K562 (cell line): ENCODE measurements at regions not wholly inside any gene's neighbourhood (a gene's known extent, or its start where the extent isn't known, plus 50 kb on each side); places are given as distances from the start of the nearest gene placed in this dataset.

Source experiments
- ATAC-seq: fragments of 200-7000 bp; cut with Tn5 transposase; 3 replicates; pipeline ENCODE4 v1.9.1; 2020; ENCODE audit warnings: moderate library complexity
- BruUV-seq: library from RNA; stranded (reverse); fragments of 400-500 nt; replicated peaks from 2 replicates; lab custom pipeline; 2021; lab: Mats Ljungman, UMichigan
- CTCF ChIA-PET: fragments of 300-600 bp; formaldehyde crosslinking; extraction: SDS; loops from one replicate; lab custom pipeline; 2021; ENCODE audit warnings: low intra/inter-chr PET ratio; lab: Yijun Ruan, JAX
- POLR2A ChIA-PET: fragments of 300-600, 350-650 bp; sonication (Branson Sonifier 250); formaldehyde crosslinking; extraction: SDS; loops from one replicate; lab custom pipeline; 2021; ENCODE audit warnings: antibody characterized with exemption, inconsistent platforms; lab: Yijun Ruan, JAX
- DNase-seq, 4 experiments: peaks; one replicate each; pipeline versions ENCODE4 v3.0.0 to v3.0.0-alpha.2; 2011 to 2018; ENCODE audit warnings: low spot score in 3 of 4, mixed read lengths in 3 of 4; ENCODE audit errors: extremely low read depth in 1 of 4
- FAIRE-seq: peaks from 2 replicates; lab custom pipeline; 2011; peaks lifted over from hg19 to GRCh38; lab: Jason Lieb, UNC
- H2AFZ ChIP-seq: 2 replicates; pipeline ENCODE4 v1.6.0; 2011; ENCODE audit warnings: low read depth, low read length, control low read depth, inconsistent platforms
- H3K27ac ChIP-seq: fragments of 200-600 bp; 3 replicates; pipeline ENCODE4 v1.8.0; 2011; ENCODE audit warnings: low read depth, mild to moderate bottlenecking, control low read depth, inconsistent platforms, low read length, moderate library complexity, mixed read lengths; ENCODE audit errors: extremely low read depth
- H3K27me3 ChIP-seq, 2 experiments: fragments of 300-600 bp in 1 of 2; 2 replicates in 1 of 2; 3 replicates in 1 of 2; pipeline versions ENCODE4 v1.6.0 to v1.8.0; 2011; ENCODE audit warnings: inconsistent platforms in 2 of 2, low read length in 2 of 2, mild to moderate bottlenecking in 1 of 2, mixed read lengths in 1 of 2, moderate library complexity in 1 of 2; ENCODE audit not compliant: control insufficient read depth in 2 of 2, insufficient read depth in 2 of 2
- H3K36me3 ChIP-seq: fragments of 300-600 bp; 3 replicates; pipeline ENCODE4 v1.8.0; 2011; ENCODE audit warnings: mild to moderate bottlenecking, low read length, inconsistent platforms; ENCODE audit not compliant: control insufficient read depth, insufficient read depth
- H3K4me1 ChIP-seq, 2 experiments: fragments of 200-600 bp in 1 of 2; replicated peaks in 1 of 2; 2 replicates in 1 of 2; 3 replicates in 1 of 2; pipeline versions ENCODE4 v1.5.1 to v1.8.0; 2011; ENCODE audit warnings: inconsistent platforms in 2 of 2, low read length in 2 of 2, mild to moderate bottlenecking in 1 of 2, mixed read lengths in 1 of 2, moderate library complexity in 1 of 2; ENCODE audit not compliant: control insufficient read depth in 2 of 2, insufficient read depth in 2 of 2
- H3K4me2 ChIP-seq: 2 replicates; pipeline ENCODE4 v1.6.1; 2011; ENCODE audit warnings: low read length, control low read depth, inconsistent platforms, mixed read lengths; ENCODE audit not compliant: insufficient read depth
- H3K4me3 ChIP-seq: fragments of 200-600 bp; sonication (generic), shearing (Covaris generic); 2 replicates; pipeline ENCODE4 v1.5.1; 2016; ENCODE audit warnings: control low read depth, inconsistent platforms
- H3K79me2 ChIP-seq: fragments of 200-600 bp; 3 replicates; pipeline ENCODE4 v1.8.0; 2011; ENCODE audit warnings: low read length, inconsistent platforms; ENCODE audit not compliant: control insufficient read depth, insufficient read depth
- H3K9ac ChIP-seq, 2 experiments: 2 replicates each; pipeline versions ENCODE4 v1.6.0 to v1.6.1; 2011; ENCODE audit warnings: low read depth in 2 of 2, low read length in 2 of 2, control low read depth in 1 of 2, inconsistent platforms in 1 of 2, mild to moderate bottlenecking in 1 of 2, mixed read lengths in 1 of 2; ENCODE audit not compliant: insufficient read depth in 1 of 2
- H3K9me1 ChIP-seq: one replicate; pipeline ENCODE4 v1.6.0; 2011; ENCODE audit warnings: inconsistent platforms, mild to moderate bottlenecking, low read length, moderate library complexity; ENCODE audit not compliant: control insufficient read depth, insufficient read depth
- H3K9me3 ChIP-seq: replicated peaks from 2 replicates; pipeline ENCODE4 v1.5.1; 2011; ENCODE audit warnings: low read depth, low read length, inconsistent platforms; ENCODE audit not compliant: control insufficient read depth, insufficient read depth
- H4K20me1 ChIP-seq: replicated peaks from 2 replicates; pipeline ENCODE4 v1.6.1; 2011; ENCODE audit warnings: low read length, inconsistent platforms, mixed read lengths; ENCODE audit not compliant: control insufficient read depth, insufficient read depth
- BDP1 ChIP-seq: IDR thresholded peaks from 3 replicates; pipeline ENCODE4 v1.6.1; 2011; ENCODE audit not compliant: insufficient read length, insufficient read depth
- BRD4 ChIP-seq: fragments of 200-600 bp; sonication (generic); IDR thresholded peaks from 2 replicates; pipeline ENCODE4 v1.6.1; 2017; ENCODE audit warnings: inconsistent platforms
- CBX8 ChIP-seq: fragments of 200-600 bp; sonication (generic); IDR thresholded peaks from 2 replicates; pipeline ENCODE4 v1.6.1; 2012; ENCODE audit warnings: borderline replicate concordance, mixed run types, low read depth, mild to moderate bottlenecking, moderate library complexity, mixed read lengths, low read length, control low read depth, inconsistent platforms; ENCODE audit not compliant: poor library complexity, severe bottlenecking; ENCODE audit errors: extremely low read depth
- CHCHD3 ChIP-seq: fragments of 250-450 bp; sonication (Bioruptor Pico); IDR thresholded peaks from 2 replicates; pipeline ENCODE4 v2.1.2; 2022; ENCODE audit warnings: mild to moderate bottlenecking
- ETV1 ChIP-seq: fragments of 450-650 bp; conservative IDR thresholded peaks from 2 replicates; pipeline ENCODE4 v1.6.1; 2016; ENCODE audit warnings: missing genetic modification characterization, control low read depth, low read depth, missing compliant biosample characterization
- FOXJ2 ChIP-seq: fragments of 200-800 bp; sonication (Bioruptor generic); IDR thresholded peaks from 2 replicates; pipeline ENCODE4 v1.6.1; 2016; ENCODE audit warnings: missing genetic modification characterization, missing compliant biosample characterization
- NFE2 ChIP-seq: IDR thresholded peaks from 2 replicates; pipeline ENCODE4 v1.6.1; 2014; ENCODE audit warnings: antibody characterized with exemption, low read depth
- NRF1 ChIP-seq, 2 experiments: fragments of 450-650 bp; IDR thresholded peaks in 1 of 2; conservative IDR thresholded peaks in 1 of 2; 2 replicates each; pipeline ENCODE4 v1.6.1; 2014; ENCODE audit warnings: mild to moderate bottlenecking in 2 of 2
- POLR2G ChIP-seq: fragments of 200-400 bp; formaldehyde crosslinking; IDR thresholded peaks from 2 replicates; pipeline ENCODE4 v1.6.1; 2017; ENCODE audit warnings: low read depth, mild to moderate bottlenecking, antibody characterized with exemption, low read length, moderate library complexity
- SP2 ChIP-seq: IDR thresholded peaks from 2 replicates; pipeline ENCODE4 v1.6.1; 2011; ENCODE audit warnings: mild to moderate bottlenecking, low read depth, low read length, moderate library complexity; ENCODE audit not compliant: poor library complexity, severe bottlenecking; ENCODE audit errors: extremely low read depth
- ZNF217 ChIP-seq: sonication (generic); formaldehyde crosslinking; IDR thresholded peaks from 2 replicates; pipeline ENCODE4 v1.8.0; 2022; ENCODE audit warnings: mild to moderate bottlenecking, missing genetic modification reagents
- ZNF778 ChIP-seq: fragments of 450-650 bp; formaldehyde crosslinking; IDR thresholded peaks from 2 replicates; pipeline ENCODE4 v1.4.0; 2020; ENCODE audit warnings: mild to moderate bottlenecking, moderate library complexity
- ZZZ3 ChIP-seq: fragments of 450-650 bp; IDR thresholded peaks from 2 replicates; pipeline ENCODE4 v1.6.1; 2016; ENCODE audit warnings: antibody characterized with exemption, mild to moderate bottlenecking, moderate library complexity
- WGBS: fragments of 100-300 bp; shearing (Covaris generic); methylation state at CpG from one replicate; pipeline ENCODE4 v1.1.6; 2016; ENCODE audit warnings: low coverage, mixed read lengths; ENCODE audit not compliant: insufficient coverage; ENCODE audit errors: missing lambda C conversion rate; 5-methylcytosine and 5-hydroxymethylcytosine counted together
- in situ Hi-C: fragments of 300-500 bp; cut with MboI; formaldehyde crosslinking; loops from 4 replicates; pipeline ENCODE4 v1.15.0; 2018; ENCODE audit warnings: inconsistent platforms, mixed read lengths
- intact Hi-C: fragments of 100-400 bp; cut with micrococcal nuclease; formaldehyde crosslinking; loops from 2 replicates; pipeline ENCODE4 v1.14.2; 2022
- TF ChIP-seq, protein P1 (sequence below): fragments of 450-650 bp; formaldehyde crosslinking; IDR thresholded peaks from 2 replicates; pipeline ENCODE4 v1.4.0; 2020; ENCODE audit warnings: mild to moderate bottlenecking, moderate library complexity
- TF ChIP-seq, protein P2 (sequence below): IDR thresholded peaks from 2 replicates; pipeline ENCODE4 v1.6.1; 2012; ENCODE audit warnings: low read depth, low read length, improper control_type of control experiment, borderline replicate concordance

DNA sequence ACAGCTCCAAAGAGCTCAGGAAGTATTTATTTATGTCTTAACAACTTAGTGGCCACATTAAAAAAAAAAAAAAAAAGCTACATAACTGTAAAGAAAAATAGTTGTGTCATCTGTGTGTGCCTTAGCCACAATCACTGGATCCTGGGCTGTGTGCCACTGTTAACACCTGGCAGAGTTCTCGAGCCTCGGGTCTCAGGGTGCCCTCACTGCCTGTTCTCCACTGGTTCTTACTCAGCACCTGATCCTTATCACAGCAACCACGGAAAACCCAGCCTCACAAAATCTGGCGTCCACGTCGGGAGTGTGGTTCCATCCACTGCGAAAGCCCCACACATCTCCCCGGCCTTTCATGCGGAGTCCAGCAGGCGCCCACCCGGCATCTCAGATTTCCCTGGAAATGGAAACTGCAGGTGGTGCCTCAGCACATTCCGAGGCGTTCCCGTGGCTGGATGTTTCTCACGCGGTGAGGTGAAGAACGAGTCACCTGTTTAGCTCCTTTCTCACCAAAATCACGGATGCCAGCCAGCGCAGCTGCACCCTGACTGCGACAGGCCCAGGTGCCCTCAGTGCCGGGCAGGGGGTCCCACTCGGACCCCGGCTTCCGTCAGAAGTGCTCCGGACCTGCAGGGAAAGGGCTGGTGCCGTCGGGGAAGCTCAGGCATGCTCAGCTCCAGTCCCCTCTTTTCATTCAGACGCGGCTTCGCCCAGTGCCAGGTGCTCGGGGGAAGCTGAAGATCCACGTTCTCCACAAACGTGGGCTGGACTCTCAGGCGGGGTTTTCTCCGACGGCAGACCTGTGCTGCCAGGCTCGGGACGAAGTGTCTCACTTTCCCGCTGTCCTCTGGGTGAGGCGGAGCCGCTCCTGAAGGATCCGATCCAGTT, 198.7 kb upstream of the SALL3 start:
- 3% methylated on average over 28 of the region's 42 CpGs for WGBS
- no peaks in the 10 kb centered on the region for H3K9me3 ChIP-seq
- H3K4me3 ChIP-seq: no peak overlapping the region
- DNase-seq: no peak
- POLR2A ChIA-PET: no interaction called here
- no peak overlapping the region for H3K27ac ChIP-seq
- no peak for FAIRE-seq
- no peaks in the 10 kb centered on the region for H3K9me1 ChIP-seq
- no peaks in the 10 kb centered on the region for H3K4me1 ChIP-seq
- no TSS peak for BruUV-seq
- no peak overlapping the region for H3K9ac ChIP-seq
- H2AFZ ChIP-seq: no peak overlapping the region
- H3K4me2 ChIP-seq: no peak overlapping the region
- peaks cover 0 to 43% of the 10 kb centered on the region in 2 experiments; a peak in 2 of 5 replicates for H3K27me3 ChIP-seq
- CTCF ChIA-PET: no interaction called here
- intact Hi-C loops: no loop called here
- no peaks in the 10 kb centered on the region for H4K20me1 ChIP-seq
- no peak for TF ChIP-seq ZNF217 (CRISPR knock-in tag)
- no peak for TF ChIP-seq NRF1 (conservative IDR thresholded peaks at IDR 0.05 in 1 of 2, IDR thresholded peaks at IDR 0.05 in 1 of 2)
- TF ChIP-seq CBX8: no peak
- no peak for TF ChIP-seq BDP1
- TF ChIP-seq POLR2G: no peak
- TF ChIP-seq CHCHD3: no peak
- no peak for TF ChIP-seq ETV1 (tag)
- no peak for TF ChIP-seq ZNF778 (CRISPR knock-in tag)
- TF ChIP-seq, protein P1, sequence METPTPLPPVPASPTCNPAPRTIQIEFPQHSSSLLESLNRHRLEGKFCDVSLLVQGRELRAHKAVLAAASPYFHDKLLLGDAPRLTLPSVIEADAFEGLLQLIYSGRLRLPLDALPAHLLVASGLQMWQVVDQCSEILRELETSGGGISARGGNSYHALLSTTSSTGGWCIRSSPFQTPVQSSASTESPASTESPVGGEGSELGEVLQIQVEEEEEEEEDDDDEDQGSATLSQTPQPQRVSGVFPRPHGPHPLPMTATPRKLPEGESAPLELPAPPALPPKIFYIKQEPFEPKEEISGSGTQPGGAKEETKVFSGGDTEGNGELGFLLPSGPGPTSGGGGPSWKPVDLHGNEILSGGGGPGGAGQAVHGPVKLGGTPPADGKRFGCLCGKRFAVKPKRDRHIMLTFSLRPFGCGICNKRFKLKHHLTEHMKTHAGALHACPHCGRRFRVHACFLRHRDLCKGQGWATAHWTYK (CRISPR knock-in tag): no peak
- no peak for TF ChIP-seq SP2
- TF ChIP-seq, protein P2, sequence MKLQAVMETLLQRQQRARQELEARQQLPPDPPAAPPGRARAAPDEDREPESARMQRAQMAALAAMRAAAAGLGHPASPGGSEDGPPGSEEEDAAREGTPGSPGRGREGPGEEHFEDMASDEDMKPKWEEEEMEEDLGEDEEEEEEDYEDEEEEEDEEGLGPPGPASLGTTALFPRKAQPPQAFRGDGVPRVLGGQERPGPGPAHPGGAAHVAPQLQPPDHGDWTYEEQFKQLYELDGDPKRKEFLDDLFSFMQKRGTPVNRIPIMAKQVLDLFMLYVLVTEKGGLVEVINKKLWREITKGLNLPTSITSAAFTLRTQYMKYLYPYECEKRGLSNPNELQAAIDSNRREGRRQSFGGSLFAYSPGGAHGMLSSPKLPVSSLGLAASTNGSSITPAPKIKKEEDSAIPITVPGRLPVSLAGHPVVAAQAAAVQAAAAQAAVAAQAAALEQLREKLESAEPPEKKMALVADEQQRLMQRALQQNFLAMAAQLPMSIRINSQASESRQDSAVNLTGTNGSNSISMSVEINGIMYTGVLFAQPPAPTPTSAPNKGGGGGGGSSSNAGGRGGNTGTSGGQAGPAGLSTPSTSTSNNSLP: no peak
- no peak for TF ChIP-seq NFE2
- TF ChIP-seq BRD4: no peak
- no peak for TF ChIP-seq ZZZ3
- TF ChIP-seq FOXJ2 (tag): no peak
- TF ChIP-seq, all 486 proteins: peak for 0
- no peak for ATAC-seq
- in situ Hi-C loops: no loop called here
- H3K79me2 ChIP-seq: no peaks in the 10 kb centered on the region
- H3K36me3 ChIP-seq: no peaks in the 10 kb centered on the region
